ENCODE measurements at regions not wholly inside any gene's neighbourhood (a gene's known extent, or its start where the extent isn't known, plus 50 kb on each side); places are given as distances from the start of the nearest gene placed in this dataset.

DNA sequence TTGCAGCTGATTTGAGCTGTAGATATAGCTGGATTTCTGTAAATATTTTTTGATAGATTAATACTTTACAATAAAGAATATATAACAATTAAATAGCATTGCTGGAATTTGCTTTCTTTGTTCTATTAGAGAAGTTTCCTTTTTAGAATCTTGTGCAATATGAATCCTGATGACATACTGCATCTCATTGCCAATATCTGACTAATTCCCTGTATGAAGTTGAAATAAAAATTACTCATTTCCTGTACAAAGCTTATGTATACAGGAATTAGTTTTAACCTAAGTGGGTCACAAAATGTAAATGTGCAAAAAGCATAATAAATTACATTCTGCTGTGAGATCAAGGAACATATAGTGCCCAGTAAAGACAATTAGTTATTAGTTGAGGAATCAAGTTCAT is 72.8 kb upstream of the TMEFF2 start:
- DNase-seq: no peak

DNA sequence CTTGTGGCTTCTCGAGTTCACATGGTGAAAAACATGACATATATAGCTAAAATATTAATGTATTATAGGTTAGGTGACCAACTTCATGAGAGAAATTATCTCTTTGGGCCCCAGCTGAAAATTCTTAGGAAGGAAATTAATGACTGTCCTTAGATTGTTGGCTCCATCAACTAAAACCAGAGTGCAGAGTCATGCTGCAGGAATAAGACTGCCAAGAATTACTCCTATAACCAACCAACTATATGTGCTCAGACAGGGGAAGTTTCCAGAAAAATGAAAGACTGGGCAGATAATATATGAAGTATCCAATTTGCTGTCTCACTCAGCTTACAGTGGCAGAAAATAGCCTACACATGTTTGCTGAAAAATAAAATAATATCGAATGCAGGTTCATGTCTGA is 71.0 kb upstream of the TMEFF2 start:
- no peak for DNase-seq

DNA sequence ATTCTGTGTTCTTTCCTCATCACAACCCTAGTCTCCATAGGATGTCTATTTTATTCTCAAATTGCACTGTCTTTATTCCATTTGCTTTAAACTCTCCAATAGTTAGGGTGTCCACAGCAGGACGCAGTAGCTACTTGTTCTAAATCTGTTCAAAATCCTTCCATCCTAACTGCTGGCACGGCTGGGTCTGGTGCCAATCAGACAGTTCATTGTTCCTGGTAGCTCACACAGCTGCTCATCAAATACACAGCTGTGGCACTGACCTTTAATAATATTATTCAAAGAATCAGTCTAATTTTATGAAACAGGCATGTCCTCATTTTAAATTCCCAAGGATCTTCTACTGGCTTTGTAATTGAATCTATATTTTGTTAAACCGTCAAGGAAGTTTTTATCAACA is 59.7 kb upstream of the TMEFF2 start:
- DNase-seq: peak; percentile 24

- no peak for DNase-seq
Observed at GRCh38 chr2:192253692-192254091, 59.0 kb upstream of the TMEFF2 start.

DNA sequence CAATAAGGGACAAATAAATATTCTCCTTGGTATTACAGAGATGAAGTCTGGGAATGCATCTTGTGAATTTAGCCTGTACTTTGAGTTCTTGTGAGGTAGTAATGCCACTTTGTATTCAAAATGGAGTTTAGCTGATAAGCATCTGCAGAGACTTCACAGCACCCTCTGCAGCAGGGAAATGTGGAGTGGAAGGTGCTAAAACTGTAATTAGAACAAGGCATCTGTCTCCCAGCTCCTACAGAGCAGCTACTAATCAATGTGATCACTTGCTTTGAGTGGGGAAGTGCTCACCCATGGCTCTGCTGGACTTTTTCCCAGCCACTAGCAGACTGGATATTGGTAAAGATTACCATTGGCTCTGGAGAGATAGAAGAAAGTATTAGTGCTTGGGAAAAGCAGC is 56.2 kb upstream of the TMEFF2 start:
- DNase-seq: no peak

DNA sequence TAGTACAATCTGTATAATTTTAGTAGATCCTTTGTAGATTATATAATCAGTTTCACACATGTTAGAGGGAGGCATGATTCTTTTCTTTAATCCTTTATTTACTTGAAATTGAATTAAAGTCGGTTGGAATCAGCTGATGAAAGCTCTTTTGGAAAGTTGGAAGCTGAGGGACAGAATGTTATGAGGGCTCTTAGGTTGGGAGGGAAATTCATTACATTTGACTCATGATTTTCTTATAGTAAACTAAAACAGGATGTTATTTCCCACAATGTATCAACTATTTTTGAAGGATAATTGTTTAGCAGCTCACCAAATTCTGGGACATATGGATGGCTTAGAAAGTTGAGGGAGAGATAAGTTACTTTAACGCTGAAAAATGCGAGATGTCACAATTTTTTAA is 52.7 kb upstream of the TMEFF2 start:
- no peak for DNase-seq

DNA sequence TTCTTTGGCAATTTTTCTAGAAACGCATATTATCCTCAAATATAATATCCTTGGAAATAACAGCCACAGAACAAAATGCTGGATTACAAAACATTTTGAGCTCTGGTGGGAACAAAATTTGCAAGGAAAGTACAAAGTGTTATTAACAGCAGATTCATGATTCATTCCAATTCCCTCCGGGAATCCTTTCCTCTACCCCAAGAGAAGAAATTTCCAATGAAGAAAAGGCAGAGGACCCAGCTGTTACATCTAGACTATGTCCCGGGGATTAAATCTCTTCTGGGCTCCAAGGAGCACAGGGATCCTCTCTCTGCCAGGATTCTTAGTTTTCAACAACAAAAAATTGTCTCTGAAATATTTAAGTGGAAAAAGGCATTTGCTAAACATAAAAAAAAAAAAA is 51.6 kb upstream of the TMEFF2 start:
- DNase-seq: no peak

- DNase-seq: no peak
Observed at GRCh38 chr2:192245329-192245728, 50.6 kb upstream of the TMEFF2 start.
